SK-N-SH (cell line): ENCODE measurements at regions not wholly inside any gene's neighbourhood (a gene's known extent, or its start where the extent isn't known, plus 50 kb on each side); places are given as distances from the start of the nearest gene placed in this dataset.

Experiments
- CTCF ChIA-PET: fragments of 300-600, 350-600 bp; formaldehyde crosslinking; extraction: SDS; loops from one replicate; lab custom pipeline; 2021; lab: Yijun Ruan, JAX
- POLR2A ChIA-PET: fragments of 350-600 bp; sonication (Branson Sonifier 250); formaldehyde crosslinking; extraction: SDS; loops from one replicate; lab custom pipeline; 2020; ENCODE audit warnings: antibody characterized with exemption, inconsistent platforms; lab: Yijun Ruan, JAX
- DNase-seq: peaks from one replicate; pipeline ENCODE4 v3.0.0; 2012
- H2AFZ ChIP-seq: fragments of 200-600 bp; sonication (generic); 2 replicates; pipeline ENCODE4 v1.8.1; 2016; ENCODE audit warnings: antibody characterized with exemption, mild to moderate bottlenecking, low read depth
- H3F3A ChIP-seq: fragments of 200-600 bp; sonication (generic); replicated peaks from 2 replicates; pipeline ENCODE3; 2016; ENCODE audit warnings: antibody characterized with exemption, mild to moderate bottlenecking; ENCODE audit not compliant: insufficient read depth
- H3K27ac ChIP-seq, 2 experiments: fragments of 200-500 bp in 1 of 2; fragments of 200-600 bp in 1 of 2; sonication (Bioruptor generic) in 1 of 2; sonication (generic), shearing (Covaris generic) in 1 of 2; 2 replicates each; pipeline versions ENCODE4 v1.5.1 to v1.6.1; 2014 to 2016; ENCODE audit warnings: low read depth in 2 of 2, inconsistent platforms in 1 of 2, low read length in 1 of 2, mild to moderate bottlenecking in 1 of 2, mixed read lengths in 1 of 2
- H3K27me3 ChIP-seq: fragments of 200-600 bp; sonication (generic), shearing (Covaris generic); 2 replicates; pipeline ENCODE4 v1.6.1; 2016; ENCODE audit warnings: mixed run types; ENCODE audit not compliant: insufficient read depth
- H3K36me3 ChIP-seq, 2 experiments: fragments of 200-500 bp in 1 of 2; fragments of 200-600 bp in 1 of 2; sonication (Bioruptor generic) in 1 of 2; sonication (generic) in 1 of 2; replicated peaks in 1 of 2; 2 replicates each; pipeline versions ENCODE3 to v1.5.1; 2014 to 2016; ENCODE audit warnings: low read length in 1 of 2, mild to moderate bottlenecking in 1 of 2; ENCODE audit not compliant: insufficient read depth in 2 of 2, control insufficient read depth in 1 of 2
- H3K4me1 ChIP-seq, 2 experiments: fragments of 200-500 bp in 1 of 2; fragments of 200-600 bp in 1 of 2; sonication (Bioruptor generic) in 1 of 2; sonication (generic), shearing (Covaris generic) in 1 of 2; 2 replicates each; pipeline versions ENCODE4 v1.5.1 to v1.6.1; 2014 to 2016; ENCODE audit warnings: low read depth in 1 of 2, low read length in 1 of 2, mixed run types in 1 of 2; ENCODE audit not compliant: insufficient read depth in 2 of 2, control insufficient read depth in 1 of 2
- H3K4me2 ChIP-seq: fragments of 200-600 bp; sonication (generic), shearing (Covaris generic); 2 replicates; pipeline ENCODE4 v1.6.1; 2017; ENCODE audit warnings: mixed run types
- H3K4me3 ChIP-seq, 2 experiments: fragments of 200-500 bp in 1 of 2; fragments of 200-600 bp in 1 of 2; sonication (Bioruptor generic) in 1 of 2; sonication (generic), shearing (Covaris generic) in 1 of 2; 2 replicates each; pipeline versions ENCODE4 v1.5.1 to v1.8.1; 2014 to 2016; ENCODE audit warnings: low read depth in 2 of 2, inconsistent platforms in 1 of 2, low read length in 1 of 2, mild to moderate bottlenecking in 1 of 2, mixed read lengths in 1 of 2, moderate library complexity in 1 of 2
- H3K79me2 ChIP-seq: fragments of 200-600 bp; sonication (generic); 2 replicates; pipeline ENCODE4 v1.8.1; 2017; ENCODE audit warnings: mild to moderate bottlenecking; ENCODE audit not compliant: insufficient read depth
- H3K9ac ChIP-seq: fragments of 200-600 bp; sonication (generic); 2 replicates; pipeline ENCODE4 v1.6.1; 2017; ENCODE audit warnings: mixed run types
- H3K9me2 ChIP-seq: fragments of 200-600 bp; sonication (generic); 2 replicates; pipeline ENCODE4 v1.6.1; 2017; ENCODE audit warnings: mixed run types
- H3K9me3 ChIP-seq: fragments of 200-600 bp; sonication (generic); 2 replicates; pipeline ENCODE4 v1.6.1; 2017; ENCODE audit warnings: mixed run types, mild to moderate bottlenecking, moderate library complexity
- H4K20me1 ChIP-seq: fragments of 200-600 bp; sonication (generic); 2 replicates; pipeline ENCODE4 v1.6.1; 2017; ENCODE audit warnings: mild to moderate bottlenecking, mixed run types; ENCODE audit not compliant: insufficient read depth
- ELF1 ChIP-seq: IDR thresholded peaks from 2 replicates; pipeline ENCODE4 v1.4.0; 2012
- EP300 ChIP-seq, 2 experiments: IDR thresholded peaks; 2 replicates each; pipeline versions ENCODE4 v1.4.0 to v1.6.1; 2012; ENCODE audit warnings: borderline replicate concordance in 1 of 2, low read depth in 1 of 2, low read length in 1 of 2
- EZH2phosphoT487 ChIP-seq: fragments of 200-600 bp; sonication (generic); IDR thresholded peaks from 2 replicates; pipeline ENCODE4 v1.6.1; 2017; ENCODE audit warnings: low read depth, mixed run types, mild to moderate bottlenecking, antibody characterized with exemption, moderate library complexity, borderline replicate concordance
- FOSL2 ChIP-seq: IDR thresholded peaks from 2 replicates; pipeline ENCODE4 v1.4.0; 2012; ENCODE audit warnings: low read depth, mild to moderate bottlenecking, moderate library complexity, borderline replicate concordance
- FOXM1 ChIP-seq: IDR thresholded peaks from 2 replicates; pipeline ENCODE4 v1.4.0; 2012; ENCODE audit warnings: low read depth, mild to moderate bottlenecking
- JUND ChIP-seq: IDR thresholded peaks from 2 replicates; pipeline ENCODE4 v1.4.0; 2012
- MEF2A ChIP-seq: IDR thresholded peaks from 2 replicates; pipeline ENCODE4 v1.4.0; 2012; ENCODE audit warnings: low read depth, borderline replicate concordance
- NFIC ChIP-seq: IDR thresholded peaks from 2 replicates; pipeline ENCODE4 v1.4.0; 2012; ENCODE audit warnings: borderline replicate concordance
- POLR2AphosphoS5 ChIP-seq: IDR thresholded peaks from 2 replicates; pipeline ENCODE4 v1.6.1; 2012; ENCODE audit warnings: low read depth, low read length
- RAD21 ChIP-seq: IDR thresholded peaks from 2 replicates; pipeline ENCODE4 v1.6.1; 2012; ENCODE audit warnings: mild to moderate bottlenecking, low read length
- RXRA ChIP-seq: IDR thresholded peaks from 2 replicates; pipeline ENCODE4 v1.4.0; 2012; ENCODE audit warnings: low read depth, mild to moderate bottlenecking, borderline replicate concordance
- TCF12 ChIP-seq: IDR thresholded peaks from 2 replicates; pipeline ENCODE4 v1.4.0; 2012
- TEAD4 ChIP-seq: IDR thresholded peaks from 2 replicates; pipeline ENCODE4 v1.4.0; 2012; ENCODE audit warnings: mild to moderate bottlenecking, borderline replicate concordance; ENCODE audit not compliant: insufficient read depth
- YY1 ChIP-seq: IDR thresholded peaks from 2 replicates; pipeline ENCODE4 v1.4.0; 2012; ENCODE audit warnings: low read depth, mild to moderate bottlenecking
- WGBS: methylation state at CpG from one replicate; pipeline ENCODE4 v1.1.6; 2017; ENCODE audit warnings: low lambda C conversion rate; 5-methylcytosine and 5-hydroxymethylcytosine counted together
- TF ChIP-seq, protein P1 (sequence below): IDR thresholded peaks from 2 replicates; pipeline ENCODE4; 2012
- TF ChIP-seq, protein P2 (sequence below): fragments of 200-600 bp; sonication (generic); IDR thresholded peaks from 2 replicates; pipeline ENCODE4 v1.6.1; 2017; ENCODE audit warnings: antibody characterized with exemption, mild to moderate bottlenecking, moderate library complexity
- TF ChIP-seq, protein P3 (sequence below): IDR thresholded peaks from 2 replicates; pipeline ENCODE4 v1.4.0; 2012; ENCODE audit warnings: low read depth, borderline replicate concordance
- TF ChIP-seq, protein P4 (sequence below): IDR thresholded peaks from 2 replicates; pipeline ENCODE4 v1.4.0; 2012; ENCODE audit warnings: low read depth
- TF ChIP-seq, protein P5 (sequence below): fragments of 150-350 bp; IDR thresholded peaks from 2 replicates; pipeline ENCODE4 v1.6.1; 2017; ENCODE audit warnings: antibody characterized with exemption, low read length, low read depth, borderline replicate concordance

DNA sequence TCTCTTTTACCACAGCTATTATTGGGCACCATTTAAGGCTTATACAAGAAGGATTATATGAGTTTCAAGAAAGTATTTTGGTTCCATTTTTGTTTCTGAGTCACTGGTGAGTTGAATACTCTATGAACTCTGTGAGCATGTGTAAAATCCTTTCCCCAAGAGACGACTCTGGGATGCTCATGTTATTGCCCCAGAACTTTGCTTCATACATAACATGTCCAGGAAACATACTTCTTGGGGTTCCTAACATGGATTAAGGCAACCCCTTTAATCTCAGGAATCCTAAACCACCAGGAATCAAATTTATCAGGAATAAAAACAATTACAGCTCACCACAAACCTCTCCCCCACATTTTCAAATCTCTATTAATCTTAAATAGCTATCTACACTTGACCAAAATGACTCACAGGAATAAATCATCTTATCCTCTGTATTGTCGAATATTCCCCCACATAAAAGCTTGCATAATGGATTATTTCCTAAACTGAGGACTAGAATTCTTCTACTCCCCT is 117.5 kb upstream of the COL21A1 start:
- TF ChIP-seq, protein P1, sequence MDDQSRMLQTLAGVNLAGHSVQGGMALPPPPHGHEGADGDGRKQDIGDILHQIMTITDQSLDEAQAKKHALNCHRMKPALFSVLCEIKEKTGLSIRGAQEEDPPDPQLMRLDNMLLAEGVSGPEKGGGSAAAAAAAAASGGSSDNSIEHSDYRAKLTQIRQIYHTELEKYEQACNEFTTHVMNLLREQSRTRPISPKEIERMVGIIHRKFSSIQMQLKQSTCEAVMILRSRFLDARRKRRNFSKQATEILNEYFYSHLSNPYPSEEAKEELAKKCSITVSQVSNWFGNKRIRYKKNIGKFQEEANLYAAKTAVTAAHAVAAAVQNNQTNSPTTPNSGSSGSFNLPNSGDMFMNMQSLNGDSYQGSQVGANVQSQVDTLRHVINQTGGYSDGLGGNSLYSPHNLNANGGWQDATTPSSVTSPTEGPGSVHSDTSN = peak; percentile 95
- TF ChIP-seq FOSL2 = peak; percentile 90
- TF ChIP-seq ELF1 = peak; percentile 38; the same call in 1 of the 2 replicates
- TF ChIP-seq YY1 = 0 out of 2 replicates have a peak, but pooled peaks have one; percentile 6
- TF ChIP-seq RAD21 = no peak
- TF ChIP-seq, protein P2, sequence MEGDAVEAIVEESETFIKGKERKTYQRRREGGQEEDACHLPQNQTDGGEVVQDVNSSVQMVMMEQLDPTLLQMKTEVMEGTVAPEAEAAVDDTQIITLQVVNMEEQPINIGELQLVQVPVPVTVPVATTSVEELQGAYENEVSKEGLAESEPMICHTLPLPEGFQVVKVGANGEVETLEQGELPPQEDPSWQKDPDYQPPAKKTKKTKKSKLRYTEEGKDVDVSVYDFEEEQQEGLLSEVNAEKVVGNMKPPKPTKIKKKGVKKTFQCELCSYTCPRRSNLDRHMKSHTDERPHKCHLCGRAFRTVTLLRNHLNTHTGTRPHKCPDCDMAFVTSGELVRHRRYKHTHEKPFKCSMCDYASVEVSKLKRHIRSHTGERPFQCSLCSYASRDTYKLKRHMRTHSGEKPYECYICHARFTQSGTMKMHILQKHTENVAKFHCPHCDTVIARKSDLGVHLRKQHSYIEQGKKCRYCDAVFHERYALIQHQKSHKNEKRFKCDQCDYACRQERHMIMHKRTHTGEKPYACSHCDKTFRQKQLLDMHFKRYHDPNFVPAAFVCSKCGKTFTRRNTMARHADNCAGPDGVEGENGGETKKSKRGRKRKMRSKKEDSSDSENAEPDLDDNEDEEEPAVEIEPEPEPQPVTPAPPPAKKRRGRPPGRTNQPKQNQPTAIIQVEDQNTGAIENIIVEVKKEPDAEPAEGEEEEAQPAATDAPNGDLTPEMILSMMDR = no peak
- TF ChIP-seq, protein P3, sequence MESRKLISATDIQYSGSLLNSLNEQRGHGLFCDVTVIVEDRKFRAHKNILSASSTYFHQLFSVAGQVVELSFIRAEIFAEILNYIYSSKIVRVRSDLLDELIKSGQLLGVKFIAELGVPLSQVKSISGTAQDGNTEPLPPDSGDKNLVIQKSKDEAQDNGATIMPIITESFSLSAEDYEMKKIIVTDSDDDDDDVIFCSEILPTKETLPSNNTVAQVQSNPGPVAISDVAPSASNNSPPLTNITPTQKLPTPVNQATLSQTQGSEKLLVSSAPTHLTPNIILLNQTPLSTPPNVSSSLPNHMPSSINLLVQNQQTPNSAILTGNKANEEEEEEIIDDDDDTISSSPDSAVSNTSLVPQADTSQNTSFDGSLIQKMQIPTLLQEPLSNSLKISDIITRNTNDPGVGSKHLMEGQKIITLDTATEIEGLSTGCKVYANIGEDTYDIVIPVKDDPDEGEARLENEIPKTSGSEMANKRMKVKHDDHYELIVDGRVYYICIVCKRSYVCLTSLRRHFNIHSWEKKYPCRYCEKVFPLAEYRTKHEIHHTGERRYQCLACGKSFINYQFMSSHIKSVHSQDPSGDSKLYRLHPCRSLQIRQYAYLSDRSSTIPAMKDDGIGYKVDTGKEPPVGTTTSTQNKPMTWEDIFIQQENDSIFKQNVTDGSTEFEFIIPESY = peak; percentile 42; the same call in 1 of the 2 replicates
- TF ChIP-seq JUND = peak; percentile 98
- TF ChIP-seq RXRA = peak; percentile 69; the same call in 1 of the 2 replicates
- TF ChIP-seq FOXM1 = peak; percentile 92; the same call in 1 of the 2 replicates
- TF ChIP-seq NFIC = peak; percentile 82
- TF ChIP-seq EP300 (IDR thresholded peaks at IDR 0.05; ENCODE audit: borderline replicate concordance in 1 of 2, low read depth in 1 of 2, low read length in 1 of 2) = peak; percentile 60 to 95; a peak in 3 of 4 replicates
- peak; percentile 96 for TF ChIP-seq TEAD4
- TF ChIP-seq MEF2A = peak; percentile 78
- TF ChIP-seq, protein P4, sequence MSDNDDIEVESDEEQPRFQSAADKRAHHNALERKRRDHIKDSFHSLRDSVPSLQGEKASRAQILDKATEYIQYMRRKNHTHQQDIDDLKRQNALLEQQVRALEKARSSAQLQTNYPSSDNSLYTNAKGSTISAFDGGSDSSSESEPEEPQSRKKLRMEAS = peak; percentile 50; the same call in 1 of the 2 replicates
- TF ChIP-seq TCF12 = peak; percentile 95
- TF ChIP-seq EZH2phosphoT487 = no peak
- TF ChIP-seq, protein P5, sequence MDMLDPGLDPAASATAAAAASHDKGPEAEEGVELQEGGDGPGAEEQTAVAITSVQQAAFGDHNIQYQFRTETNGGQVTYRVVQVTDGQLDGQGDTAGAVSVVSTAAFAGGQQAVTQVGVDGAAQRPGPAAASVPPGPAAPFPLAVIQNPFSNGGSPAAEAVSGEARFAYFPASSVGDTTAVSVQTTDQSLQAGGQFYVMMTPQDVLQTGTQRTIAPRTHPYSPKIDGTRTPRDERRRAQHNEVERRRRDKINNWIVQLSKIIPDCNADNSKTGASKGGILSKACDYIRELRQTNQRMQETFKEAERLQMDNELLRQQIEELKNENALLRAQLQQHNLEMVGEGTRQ = no peak
- peak; percentile 76; the same call in 1 of the 2 replicates for TF ChIP-seq POLR2AphosphoS5
- Histone ChIP-seq H3K9me2 (no peaks in the 10 kb centered on the region), H3K9ac (peak overlapping the region; percentile 49; the same call in 1 of the 2 replicates), H3K4me2 (peak overlapping the region; percentile 42), H3K9me3 (no peaks in the 10 kb centered on the region), H4K20me1 (no peaks in the 10 kb centered on the region), H3K4me1 (peaks cover 31 to 34% of the 10 kb centered on the region in 2 experiments), H3K27ac (peak overlapping the region; percentile 96), H3K27me3 (no peaks in the 10 kb centered on the region), H3K4me3 (no peak overlapping the region; a peak in 1 of 4 replicates), H3K36me3 (no peaks in the 10 kb centered on the region), H3K79me2 (no peaks in the 10 kb centered on the region), H2AFZ (peak overlapping the region; percentile 52; the same call in 1 of the 2 replicates), H3F3A (peaks cover 41% of the 10 kb centered on the region)
- CTCF ChIA-PET = interaction anchor here (0.9 to 5.3 kb wide), 6 partner anchors 39 to 229 kb away, joined by 3 to 87 read pairs (median 10); no protein-coding TSS in a partner anchor
- 3% methylated on average over 2 of the region's 2 CpGs for WGBS
- POLR2A ChIA-PET = interaction anchor here (0.6 kb wide), 1 partner anchor 93 kb away, joined by 3 read pairs; no protein-coding TSS in a partner anchor
- DNase-seq = no peak
